ENCODE measurements at regions not wholly inside any gene's neighbourhood (a gene's known extent, or its start where the extent isn't known, plus 50 kb on each side); places are given as distances from the start of the nearest gene placed in this dataset.
"Not testable (repeated sequence)": the region's sequence is repeated elsewhere in the genome, so short reads cannot be mapped to it uniquely, and the experiment has no call there.

DNA sequence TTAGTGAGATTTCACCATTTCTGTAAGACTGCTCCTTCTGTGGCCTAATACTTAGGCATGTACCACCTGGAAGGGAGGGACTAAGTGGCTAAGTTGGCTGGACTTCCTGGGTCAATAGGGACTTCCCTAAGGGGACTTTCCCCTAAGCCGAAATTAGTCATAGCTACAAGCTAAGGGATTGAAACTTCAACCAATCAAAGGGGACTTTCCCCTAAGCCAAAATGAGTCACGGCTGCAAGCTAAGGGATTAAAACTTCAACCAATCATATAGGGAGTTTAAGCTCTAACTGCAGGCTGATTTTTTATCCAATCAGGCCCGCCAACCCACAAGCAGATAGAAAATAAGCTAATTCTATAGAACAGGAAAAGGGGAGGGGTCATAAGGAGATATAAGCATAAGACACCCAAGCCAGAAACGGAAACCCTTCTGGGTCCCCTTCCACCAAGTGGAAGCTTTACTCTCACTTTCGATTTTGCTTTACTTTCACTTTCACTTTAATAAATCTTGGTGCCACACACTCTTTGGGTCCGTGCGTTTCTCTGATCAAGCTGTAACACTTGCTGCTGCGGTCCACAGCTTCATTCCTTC lies 382.8 kb downstream of the KLHL4 start:
- CTCF ChIA-PET = interaction anchor here (0.8 kb wide), 1 partner anchor 9 kb away, joined by 3 read pairs; no protein-coding TSS in a partner anchor
- POLR2A ChIA-PET = no interaction called here
- TF ChIP-seq, protein P1, sequence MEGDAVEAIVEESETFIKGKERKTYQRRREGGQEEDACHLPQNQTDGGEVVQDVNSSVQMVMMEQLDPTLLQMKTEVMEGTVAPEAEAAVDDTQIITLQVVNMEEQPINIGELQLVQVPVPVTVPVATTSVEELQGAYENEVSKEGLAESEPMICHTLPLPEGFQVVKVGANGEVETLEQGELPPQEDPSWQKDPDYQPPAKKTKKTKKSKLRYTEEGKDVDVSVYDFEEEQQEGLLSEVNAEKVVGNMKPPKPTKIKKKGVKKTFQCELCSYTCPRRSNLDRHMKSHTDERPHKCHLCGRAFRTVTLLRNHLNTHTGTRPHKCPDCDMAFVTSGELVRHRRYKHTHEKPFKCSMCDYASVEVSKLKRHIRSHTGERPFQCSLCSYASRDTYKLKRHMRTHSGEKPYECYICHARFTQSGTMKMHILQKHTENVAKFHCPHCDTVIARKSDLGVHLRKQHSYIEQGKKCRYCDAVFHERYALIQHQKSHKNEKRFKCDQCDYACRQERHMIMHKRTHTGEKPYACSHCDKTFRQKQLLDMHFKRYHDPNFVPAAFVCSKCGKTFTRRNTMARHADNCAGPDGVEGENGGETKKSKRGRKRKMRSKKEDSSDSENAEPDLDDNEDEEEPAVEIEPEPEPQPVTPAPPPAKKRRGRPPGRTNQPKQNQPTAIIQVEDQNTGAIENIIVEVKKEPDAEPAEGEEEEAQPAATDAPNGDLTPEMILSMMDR (IDR thresholded peaks at IDR 0.05; ENCODE audit: control extremely low read depth, extremely low read depth, low read depth, missing control alignments) = no peak
- DNase-seq (ENCODE audit: extremely low spot score) = no peak

DNA sequence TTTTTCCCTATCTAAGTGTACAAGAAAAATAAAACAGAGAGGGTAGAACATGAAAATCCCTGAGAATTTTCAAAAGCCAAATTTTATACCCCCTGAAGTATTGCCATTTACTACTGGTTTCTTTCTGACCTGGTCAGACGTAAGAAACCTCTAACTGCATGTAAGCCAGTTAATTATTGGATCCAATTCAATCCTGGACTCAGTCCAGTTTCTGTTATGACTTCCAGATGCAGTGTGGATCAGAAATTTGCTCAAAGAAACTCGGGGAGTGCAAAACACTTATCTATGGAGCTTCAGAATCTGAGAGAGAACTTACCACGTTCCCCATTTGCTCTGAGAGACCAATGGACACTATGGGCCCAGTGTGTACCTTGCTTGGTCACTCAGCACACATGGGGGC lies 383.5 kb downstream of the KLHL4 start:
- ChIA-PET POLR2A (no interaction called here), CTCF (no interaction called here)
- DNase-seq (ENCODE audit: extremely low spot score) = no peak
- TF ChIP-seq, protein P1 (IDR thresholded peaks at IDR 0.05; ENCODE audit: control extremely low read depth, extremely low read depth, low read depth, missing control alignments) = no peak

DNA sequence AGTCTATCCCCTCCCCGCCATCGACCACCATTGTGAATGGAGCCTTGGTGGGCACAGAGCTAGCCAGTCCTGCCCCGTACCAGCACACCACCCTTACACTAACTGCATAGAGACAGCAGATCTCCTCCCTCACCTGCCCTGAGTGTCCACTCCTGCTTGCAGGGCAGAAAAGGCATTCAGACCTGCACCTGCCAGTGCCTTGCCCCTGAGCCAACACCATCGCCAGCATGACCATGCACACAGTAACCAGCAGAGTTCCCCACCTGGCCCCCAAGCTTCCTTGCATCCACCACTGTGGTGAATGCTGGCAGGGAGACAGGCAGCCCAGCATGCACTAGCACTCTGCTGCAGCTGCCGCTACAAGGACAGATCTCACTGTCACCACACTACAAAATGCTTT lies 397.1 kb downstream of the KLHL4 start:
- ChIA-PET POLR2A (no interaction called here), CTCF (no interaction called here)
- no peak for DNase-seq (ENCODE audit: extremely low spot score)
- TF ChIP-seq, protein P1 (IDR thresholded peaks at IDR 0.05; ENCODE audit: control extremely low read depth, extremely low read depth, low read depth, missing control alignments) = no peak

DNA sequence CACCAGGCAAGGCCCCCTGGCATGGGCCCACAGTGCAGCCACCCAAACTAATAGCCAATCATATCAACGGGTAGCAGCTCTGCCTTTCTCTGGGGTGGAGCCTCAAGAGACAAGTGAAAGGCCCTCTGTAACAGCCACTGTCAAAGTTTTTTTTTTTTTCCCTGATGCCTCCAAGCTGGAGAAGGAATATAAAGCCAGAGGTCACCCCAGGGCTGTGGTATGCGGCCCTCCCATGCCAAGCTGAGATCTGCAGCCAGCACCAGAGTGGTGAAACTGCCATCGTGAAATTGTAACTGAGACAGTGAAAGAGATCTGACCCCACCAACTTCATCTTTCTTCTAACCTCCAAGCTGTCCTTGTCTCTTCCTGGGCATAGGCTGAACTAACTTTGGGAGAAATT lies 407.0 kb downstream of the KLHL4 start:
- POLR2A ChIA-PET = no interaction called here
- no peak for DNase-seq (ENCODE audit: extremely low spot score)
- CTCF ChIA-PET = interaction anchor here (1.7 kb wide), 1 partner anchor 11 kb away, joined by 3 read pairs; no protein-coding TSS in a partner anchor
- TF ChIP-seq, protein P1 (IDR thresholded peaks at IDR 0.05; ENCODE audit: control extremely low read depth, extremely low read depth, low read depth, missing control alignments) = no peak

DNA sequence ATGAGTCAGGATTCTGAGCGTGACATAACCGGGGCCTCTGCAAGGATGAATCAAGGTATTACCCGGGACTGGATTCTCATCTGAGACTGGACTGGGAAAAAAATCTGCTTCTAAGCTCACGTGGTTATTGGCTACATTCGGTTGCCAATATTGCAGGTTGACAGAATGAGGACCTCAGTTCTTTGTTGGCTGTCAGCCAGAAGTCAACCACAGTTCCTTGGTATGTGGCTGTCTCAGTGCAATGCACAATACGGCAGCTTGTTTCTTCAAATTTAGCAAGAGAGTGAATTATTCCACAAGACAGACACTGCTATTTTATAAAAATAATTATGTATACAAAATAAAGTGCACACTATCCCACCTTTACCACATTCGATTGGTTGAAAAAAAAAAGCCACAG lies 424.2 kb downstream of the KLHL4 start:
- ChIA-PET POLR2A (no interaction called here), CTCF (no interaction called here)
- DNase-seq (ENCODE audit: extremely low spot score) = no peak
- TF ChIP-seq, protein P1 (IDR thresholded peaks at IDR 0.05; ENCODE audit: control extremely low read depth, extremely low read depth, low read depth, missing control alignments) = no peak

DNA sequence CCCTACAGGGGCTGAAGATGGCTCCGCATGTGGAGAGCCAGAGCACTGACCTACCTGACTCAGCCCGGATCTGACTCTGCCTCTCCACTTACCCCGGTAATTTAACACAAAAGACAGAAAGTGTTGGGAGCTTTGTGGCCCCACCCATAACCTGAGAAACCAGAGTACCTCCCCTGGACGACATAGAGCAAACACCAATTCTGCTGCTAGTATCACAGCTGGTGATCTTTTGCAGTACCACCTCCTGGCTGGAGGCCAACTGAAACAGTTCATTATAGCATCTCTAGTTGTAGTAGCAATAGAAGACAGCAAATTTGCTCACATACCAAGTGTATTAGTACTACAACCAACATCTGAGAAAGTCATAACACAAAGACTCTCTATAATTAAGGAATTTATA lies 443.9 kb downstream of the KLHL4 start:
- POLR2A ChIA-PET = no interaction called here
- DNase-seq (ENCODE audit: extremely low spot score) = no peak
- TF ChIP-seq, protein P1 (IDR thresholded peaks at IDR 0.05; ENCODE audit: control extremely low read depth, extremely low read depth, low read depth, missing control alignments) = no peak
- CTCF ChIA-PET = no interaction called here

DNA sequence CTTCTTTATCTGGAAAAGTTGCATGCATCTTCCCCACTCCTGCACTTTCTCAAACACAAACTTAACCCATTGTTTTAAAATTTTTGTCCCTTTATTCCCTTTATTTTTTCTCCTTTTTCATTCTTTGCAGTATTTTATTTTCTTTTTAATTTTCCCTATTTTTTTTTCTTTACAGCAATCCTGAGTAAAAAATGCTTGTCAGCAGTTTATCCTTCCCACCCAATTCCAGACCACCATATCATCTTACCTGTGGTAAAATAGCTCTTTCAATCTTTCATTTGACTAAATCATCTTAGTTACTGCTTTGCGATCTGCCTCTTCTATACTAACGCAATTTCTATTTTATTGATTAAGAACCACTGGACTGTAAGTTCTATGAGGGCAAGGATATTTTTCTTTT lies 450.5 kb downstream of the KLHL4 start:
- no peak for DNase-seq (ENCODE audit: extremely low spot score)
- POLR2A ChIA-PET = no interaction called here
- TF ChIP-seq, protein P1 (IDR thresholded peaks at IDR 0.05; ENCODE audit: control extremely low read depth, extremely low read depth, low read depth, missing control alignments) = no peak
- CTCF ChIA-PET = no interaction called here

DNA sequence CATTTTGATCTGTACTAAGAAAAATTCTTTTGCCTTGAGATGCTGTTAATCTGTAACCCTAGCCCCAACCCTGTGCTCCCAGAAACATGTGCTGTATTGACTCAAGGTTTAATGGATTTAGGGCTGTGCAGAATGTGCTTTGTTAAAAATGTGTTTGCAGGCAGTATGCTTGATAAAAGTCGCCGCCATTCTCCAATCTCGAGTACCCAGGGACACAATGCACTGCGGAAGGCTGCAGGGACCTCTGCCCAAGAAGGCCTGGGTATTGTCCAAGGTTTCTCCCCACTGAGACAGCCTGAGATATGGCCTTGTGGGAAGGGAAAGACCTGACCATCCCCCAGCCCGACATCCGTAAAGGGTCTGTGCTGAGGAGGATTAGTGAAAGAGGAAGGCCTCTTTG lies 454.5 kb downstream of the KLHL4 start:
- DNase-seq (ENCODE audit: extremely low spot score); CTCF ChIA-PET; POLR2A ChIA-PET: not testable (repeated sequence)

Measured in GM10248 (cell line).